GM19463 (cell line): ENCODE measurements at regions not wholly inside any gene's neighbourhood (a gene's known extent, or its start where the extent isn't known, plus 50 kb on each side); places are given as distances from the start of the nearest gene placed in this dataset.
A peak's percentile ranks its signal among the peaks of the same experiment; 100 is the strongest.

Source experiments
- ATAC-seq: cut with Tn5 transposase; IDR thresholded peaks from one replicate; pipeline ENCODE4 v1.9.1; 2021; ENCODE audit warnings: mild to moderate bottlenecking, moderate library complexity; ENCODE audit not compliant: unreplicated experiment

DNA sequence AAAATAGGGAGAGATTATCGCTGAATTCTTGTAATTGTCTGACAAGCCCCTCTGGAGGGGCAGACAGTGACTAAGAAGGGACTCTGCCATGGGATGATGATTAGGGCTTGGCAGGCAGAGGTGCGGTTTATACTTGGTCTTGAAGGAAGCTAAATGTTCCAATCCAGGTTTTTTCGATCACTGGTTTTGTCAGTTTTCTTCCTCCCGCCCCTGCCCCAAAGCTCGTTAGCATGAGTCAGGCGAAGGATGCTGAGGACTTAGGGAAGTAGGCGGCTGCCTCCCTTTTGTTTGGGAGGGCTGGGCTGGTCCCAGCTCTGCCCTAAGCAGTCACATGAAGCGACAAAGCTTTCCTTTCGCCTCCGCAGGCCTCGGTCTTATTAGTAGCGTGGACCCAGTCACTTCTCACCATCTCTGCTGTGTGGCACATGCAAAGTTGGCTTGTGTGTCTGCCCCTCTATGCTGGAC lies 314.2 kb downstream of the CDC5L start:
- no peak for ATAC-seq

DNA sequence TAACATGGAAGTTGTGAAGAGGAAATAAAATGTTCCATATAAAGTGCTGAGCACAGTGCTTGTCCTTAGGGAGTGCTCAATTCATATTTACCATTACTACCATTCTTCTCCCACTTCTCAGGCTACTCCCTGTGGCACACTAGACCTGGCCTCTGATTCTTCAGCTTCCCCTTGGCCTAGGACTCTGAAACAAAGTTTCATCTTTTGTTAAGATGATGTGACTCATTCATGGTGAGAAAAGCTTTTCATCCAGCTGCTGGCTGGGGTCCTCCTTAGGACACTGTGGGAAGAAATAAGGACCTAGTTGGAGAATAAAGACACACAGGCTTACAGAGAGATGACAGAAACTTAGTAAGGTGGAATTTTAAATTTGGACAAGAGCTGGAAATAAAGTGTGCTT lies 314.8 kb downstream of the CDC5L start:
- ATAC-seq, result no peak

DNA sequence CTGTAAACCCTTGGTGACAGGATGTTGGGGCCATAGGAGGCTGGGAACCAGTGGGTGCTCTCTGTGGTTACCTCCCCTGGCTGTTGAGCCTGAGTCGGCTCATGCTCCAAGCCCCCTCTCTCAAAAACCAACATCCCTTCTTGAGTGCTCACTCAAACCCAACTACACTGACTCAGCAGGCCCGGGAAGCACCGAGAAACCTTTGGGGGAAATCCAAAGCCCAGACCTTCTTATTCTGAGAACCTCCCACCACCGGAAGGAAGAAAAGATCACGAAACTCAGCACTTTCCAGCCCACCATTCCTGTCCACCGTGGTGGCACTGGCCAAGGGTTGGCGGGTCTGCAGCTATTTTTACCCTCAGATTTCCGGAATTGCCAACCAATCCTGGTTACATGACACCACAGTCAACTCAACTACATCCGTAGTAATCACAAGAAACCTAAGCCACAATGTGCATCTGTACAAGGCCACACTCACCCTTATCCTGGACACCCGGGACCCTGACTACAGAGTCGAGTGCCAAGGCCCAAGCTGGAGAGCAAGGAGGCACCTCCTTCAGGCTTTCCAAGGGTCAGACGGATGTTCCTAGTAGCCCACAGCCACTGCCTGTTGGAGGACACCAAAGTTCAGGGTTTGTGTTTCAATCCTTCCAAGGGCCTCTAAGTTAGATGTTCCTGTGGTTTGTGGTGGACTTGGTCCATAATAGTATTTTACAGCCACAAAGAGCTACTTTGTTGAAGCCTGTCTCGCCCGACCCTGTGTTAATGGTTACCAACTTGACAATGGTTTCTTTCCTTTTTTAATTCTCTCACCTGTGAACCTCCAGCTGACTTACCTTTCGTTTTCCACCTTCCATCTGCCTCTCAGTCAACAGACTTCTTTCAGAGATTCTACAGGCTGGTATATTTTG lies 317.0 kb downstream of the CDC5L start:
- ATAC-seq, result peak; percentile 68

DNA sequence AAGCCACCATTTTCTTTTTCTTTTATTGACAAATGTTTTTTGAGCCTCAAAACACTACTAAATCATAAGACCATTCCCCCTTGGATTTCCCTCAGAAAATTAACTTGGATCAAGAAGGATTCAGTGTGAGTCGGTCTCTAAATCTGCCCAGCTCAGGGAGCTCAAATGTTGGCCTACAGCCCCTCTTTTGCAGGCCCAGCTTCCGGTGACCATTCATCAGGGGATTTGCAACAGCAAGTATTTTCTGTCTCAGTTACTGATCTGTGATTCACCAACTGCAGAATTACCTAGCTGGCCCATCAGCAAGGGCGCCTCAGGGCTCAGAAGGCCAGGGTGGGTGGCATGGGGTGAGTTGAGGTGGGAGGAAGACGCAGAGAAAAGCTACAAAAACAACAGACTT lies 318.1 kb downstream of the CDC5L start:
- no peak for ATAC-seq

DNA sequence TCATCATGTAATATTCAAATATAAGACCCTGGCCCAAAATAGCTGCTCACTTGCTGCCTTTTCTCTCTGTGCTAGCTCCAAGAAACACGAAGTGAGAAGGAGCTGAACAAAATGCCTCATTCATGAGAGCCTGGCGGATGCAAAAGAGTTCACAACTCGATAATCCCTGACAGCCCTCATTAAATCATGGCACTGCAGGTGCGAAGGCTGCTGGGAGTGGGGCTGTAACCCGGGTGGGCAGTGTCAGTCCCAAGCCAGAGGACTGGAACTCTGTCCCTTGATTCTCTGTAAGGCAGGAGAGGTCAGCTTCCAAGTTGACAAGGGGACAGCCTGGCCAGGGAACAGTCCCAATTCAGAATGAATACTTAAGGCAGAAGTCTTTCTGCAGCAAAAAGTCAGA lies 318.5 kb downstream of the CDC5L start:
- no peak for ATAC-seq

DNA sequence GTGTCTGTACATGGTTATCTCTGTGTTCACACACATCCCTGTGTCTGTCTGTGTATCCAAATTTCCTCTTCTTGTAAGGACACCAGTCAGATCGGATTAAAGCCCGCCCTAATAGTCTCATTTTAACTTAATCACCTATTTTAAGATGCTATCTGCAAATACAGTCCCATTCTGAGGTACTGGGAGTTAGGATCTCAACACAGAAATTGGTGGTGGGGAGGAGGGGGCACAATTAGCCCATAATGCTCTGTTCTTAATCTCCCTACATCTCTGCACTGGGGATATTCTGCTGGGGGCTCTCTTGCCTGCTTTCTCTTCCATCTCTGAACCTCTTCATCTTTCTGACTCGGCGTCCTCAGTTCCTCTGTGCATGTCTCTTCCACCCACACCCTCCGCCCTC lies 320.7 kb downstream of the CDC5L start:
- ATAC-seq, result no peak

DNA sequence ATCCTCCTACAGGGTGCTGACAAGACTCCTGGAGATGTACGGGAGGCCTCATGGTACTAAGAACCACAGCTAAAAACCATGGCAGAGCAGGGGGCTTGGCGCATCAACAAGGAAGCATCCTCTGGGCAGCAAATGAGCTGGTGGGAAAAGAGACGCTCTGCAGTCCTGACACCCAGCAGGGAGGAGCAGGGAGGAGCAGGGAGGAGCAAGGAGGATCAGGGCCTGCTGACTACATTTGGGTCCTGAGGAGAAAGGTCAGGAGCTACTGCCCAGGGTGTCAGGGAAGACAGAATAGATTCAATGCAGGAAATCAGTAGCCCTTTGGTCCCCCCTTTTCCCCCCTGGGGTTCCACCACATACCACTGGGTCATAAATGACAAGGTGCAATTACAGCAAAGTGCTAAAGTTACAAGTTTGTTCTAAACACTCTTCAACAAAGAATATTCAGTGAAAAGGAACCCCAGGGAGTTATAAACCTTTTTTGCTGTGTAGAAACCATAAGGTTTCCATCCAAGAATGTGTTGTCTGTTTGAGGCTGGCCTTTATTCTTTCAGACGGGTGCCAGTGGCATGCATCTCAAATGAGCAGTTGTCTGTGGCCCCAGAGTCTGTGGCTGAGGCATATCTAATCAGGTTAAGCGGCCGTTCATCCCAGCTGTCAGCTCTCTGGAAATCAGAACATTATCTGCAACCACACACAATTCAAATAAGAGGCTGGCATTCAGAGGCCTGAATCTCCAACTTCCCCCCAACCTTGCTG lies 325.0 kb downstream of the CDC5L start:
- no peak for ATAC-seq

DNA sequence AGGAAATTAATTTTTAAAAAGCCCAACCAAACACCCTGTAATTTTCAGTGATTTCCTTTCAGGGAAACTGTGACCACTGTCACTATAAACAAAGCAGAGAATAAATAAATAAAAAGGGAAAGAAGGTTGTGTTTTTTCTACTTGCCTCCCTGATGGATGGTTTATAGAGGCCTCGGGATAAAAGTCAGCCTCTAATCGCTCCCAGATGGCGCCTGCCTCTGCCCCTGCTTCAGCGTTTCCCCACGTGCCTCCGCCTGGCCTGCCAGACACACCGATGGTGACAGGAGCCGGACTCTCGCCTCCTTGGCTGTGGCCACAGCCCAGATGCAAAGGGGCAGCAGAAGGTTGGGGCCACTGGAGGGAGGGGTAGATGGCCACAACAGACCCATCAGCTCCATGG lies 327.7 kb downstream of the CDC5L start:
- ATAC-seq, result no peak

DNA sequence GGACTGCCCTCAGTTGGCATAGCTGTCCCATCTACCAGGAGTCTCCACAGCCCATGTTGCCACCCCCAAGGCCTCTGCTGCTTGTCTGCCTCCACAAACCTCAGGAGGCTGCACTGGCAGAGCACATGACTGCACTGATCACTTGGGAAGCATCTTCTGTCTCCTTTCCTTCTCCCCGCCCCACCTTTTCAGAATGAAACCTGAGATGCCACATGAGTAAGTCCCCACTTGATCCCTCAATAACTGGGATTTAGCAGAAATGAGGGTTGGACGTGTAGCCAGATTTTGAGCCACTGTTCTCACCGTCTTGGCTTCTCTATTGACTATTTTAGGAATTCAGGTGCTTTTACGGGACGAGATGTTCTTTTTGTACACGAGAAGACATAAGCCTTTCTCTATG lies 328.4 kb downstream of the CDC5L start:
- no peak for ATAC-seq

DNA sequence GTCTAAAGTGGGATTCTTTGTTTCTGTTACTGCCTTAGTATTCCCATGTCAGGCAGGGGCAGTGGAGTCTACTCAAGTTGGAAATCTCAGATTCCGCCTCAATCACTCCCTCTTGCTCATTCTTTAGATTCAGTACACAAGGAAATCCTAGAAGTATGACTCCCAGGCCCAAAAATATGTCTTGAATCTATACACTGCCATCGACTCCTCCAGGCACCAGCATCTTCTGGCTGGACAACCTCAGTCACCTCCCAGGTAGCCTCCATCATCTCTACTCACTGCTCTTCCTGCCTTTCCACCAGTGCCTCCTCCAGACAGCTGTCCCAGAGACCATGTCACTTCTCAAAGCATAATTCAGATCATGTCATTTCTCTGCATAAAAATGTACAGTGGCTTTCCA lies 329.9 kb downstream of the CDC5L start:
- no peak for ATAC-seq

DNA sequence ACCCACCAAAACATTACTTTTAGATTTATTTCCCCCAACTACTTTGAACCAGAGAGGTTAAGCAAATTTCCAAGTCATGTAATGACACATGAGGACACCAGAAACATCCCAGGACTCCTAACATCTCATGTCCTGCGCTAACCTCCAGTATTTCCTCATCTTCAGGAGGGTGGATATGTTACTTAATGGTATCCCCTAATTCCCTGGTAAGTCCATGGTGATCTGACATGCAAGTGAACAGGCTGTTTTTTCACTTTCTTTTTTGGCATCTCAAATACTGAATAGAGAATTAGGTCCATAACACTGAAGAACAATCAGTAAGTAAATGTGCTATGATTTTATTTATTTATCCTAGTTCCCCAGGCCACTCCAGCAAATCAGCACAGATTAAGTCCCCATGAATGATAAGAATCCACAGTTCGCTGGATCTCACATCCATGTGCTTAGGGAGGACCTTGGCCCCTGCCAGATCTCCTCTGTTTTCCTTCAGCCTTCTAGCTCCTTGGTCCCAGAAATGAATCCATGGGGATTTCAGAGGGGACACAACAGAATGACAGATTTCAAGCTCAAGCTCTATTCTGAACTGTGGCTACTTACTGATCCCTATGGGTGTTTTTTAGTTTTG lies 334.6 kb downstream of the CDC5L start:
- ATAC-seq, result no peak

DNA sequence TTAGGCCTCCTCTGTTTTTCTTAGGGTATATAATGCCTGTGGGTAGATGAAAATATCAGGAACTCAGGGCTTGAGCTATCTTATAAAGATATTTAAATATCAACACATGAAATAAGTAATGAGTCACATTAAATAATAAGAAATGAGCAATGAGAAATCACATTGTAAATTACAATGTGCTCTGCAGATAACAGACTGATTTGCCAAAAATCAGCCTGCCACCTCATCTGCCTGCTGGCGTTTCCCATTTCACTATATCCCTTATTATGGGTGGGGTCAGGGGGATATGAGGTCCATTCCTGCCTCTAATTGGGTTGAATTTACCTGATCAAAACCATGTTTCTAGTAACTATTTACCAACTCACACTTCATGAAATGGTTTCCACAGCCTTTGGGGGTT lies 335.2 kb downstream of the CDC5L start:
- no peak for ATAC-seq

DNA sequence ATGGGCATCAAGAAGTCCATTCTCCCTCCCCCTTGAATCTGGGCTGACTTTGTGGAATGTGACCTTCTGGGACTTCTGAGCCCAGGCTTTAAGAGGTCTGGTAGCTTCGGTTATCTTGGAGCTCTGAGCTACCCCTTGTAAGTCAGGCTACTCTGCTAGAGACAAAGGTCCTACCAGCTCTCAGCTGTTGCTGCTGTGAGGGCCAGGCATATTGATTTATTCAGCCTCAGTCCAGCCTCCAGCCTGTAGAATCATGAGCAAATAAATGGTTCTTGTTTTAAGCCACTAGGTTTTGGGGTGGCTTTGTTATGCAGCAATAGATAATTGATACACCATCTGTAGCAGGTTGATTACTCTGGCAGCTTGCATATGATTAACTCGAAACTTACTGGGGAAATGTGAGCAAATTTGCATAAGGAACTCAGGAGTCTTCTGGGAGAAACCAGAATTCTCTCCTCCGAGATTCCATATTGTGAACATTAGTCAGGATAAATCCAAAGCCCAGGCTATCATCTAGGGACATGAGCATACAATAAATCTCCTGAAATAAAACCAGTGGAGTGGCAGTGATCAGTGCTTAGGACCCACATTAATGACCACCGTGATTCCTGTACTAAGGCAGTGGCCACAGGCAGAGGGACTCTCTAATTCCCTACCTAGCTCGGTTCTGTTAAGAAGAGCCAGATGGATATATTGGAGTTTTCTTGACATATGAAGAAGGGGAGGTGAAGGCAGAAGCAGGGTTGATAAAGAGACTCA lies 336.1 kb downstream of the CDC5L start:
- no peak for ATAC-seq

DNA sequence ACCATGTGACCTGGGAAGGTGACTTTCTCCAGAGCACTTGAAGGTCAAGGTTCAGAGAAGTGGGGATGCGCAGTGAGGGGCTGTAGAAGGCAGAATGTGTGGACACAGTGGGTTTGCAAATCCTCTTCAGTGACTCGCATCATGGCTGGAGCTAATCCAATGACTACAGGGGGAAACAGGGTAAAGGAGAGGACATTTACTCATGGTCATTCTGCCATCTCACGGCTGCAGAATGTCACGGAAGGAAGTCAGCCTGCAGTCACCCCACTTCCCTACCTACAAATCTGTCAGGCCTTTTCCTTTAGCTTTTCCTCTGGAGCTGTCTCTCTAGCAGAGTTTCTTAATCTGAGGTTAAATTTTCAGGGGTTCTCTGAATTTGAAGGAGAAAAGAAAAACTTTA lies 337.6 kb downstream of the CDC5L start:
- no peak for ATAC-seq

DNA sequence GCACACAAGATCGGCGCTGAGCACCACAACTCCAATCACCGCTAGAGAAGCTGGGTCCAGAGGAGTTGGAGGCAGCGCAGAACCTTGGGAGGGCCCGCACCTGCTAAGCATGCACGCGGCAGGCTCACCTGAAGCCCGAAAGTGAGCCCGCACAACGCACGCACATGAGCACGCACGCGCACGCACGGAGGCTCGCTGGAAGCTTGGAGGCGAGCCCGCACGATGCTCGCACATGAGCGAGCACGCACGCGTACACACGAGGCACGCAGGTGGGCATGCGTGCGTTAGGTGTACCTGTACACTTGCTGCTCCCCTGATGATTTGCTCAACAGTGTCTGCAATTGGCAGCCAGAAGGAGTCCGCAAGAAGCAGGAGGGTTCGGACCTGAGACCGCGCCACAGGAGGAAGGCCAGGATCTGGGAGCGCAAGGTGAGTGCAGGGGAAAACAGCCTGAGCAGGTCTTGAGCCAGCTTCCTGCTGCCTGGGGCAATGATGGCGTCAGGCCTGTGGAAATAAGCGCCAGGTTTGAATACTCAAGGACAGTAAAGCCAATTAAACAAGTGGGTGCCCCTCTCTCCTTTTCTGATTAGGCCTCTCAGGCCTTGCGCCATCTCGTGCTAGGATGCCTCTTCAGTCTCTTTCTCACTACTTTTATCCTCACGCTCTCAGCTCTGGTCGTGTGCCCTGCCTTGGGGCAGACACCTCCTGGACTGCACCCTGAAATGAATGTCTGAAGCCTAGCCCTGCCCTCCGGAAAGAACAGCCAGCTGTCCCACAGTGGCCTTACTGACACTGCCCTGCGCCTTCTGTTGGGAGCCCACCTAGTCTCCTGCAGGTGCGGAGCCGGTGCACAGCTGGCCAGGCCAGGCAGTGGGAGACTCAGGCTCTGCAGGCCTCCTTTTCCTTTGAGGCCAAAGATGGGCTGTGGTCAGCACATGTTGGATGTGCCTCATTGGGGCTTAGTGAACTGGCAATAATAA lies 340.4 kb downstream of the CDC5L start:
- no peak for ATAC-seq

DNA sequence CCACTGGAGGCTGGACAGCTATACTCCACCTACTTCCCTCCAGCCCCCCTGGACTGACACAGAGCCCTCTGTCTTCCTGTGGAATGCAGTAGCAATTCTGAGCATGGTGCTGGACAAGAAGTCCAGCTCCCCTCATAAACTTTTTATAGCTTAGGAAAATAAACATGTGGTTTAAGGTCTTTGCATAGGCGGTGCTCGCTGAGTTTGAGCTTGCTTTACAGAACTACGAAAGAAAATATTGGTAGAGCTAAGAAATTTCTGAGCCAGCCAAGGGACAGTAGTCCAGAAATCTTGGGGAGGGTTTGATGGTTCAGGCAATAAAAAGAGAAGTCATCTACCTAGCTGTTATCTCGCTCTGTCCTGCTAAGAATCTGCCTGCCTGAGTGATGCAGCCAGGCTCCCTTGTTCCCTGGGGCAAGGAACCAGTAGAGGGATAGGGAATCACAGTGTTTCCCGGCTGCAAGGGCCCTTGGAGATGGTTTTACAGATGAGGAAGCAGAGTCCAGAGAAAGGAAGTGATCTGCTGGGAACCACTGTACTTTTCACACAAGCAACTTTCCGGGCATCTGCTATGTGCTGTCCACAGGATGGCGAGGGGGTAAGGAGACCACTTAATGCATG lies 343.4 kb downstream of the CDC5L start:
- ATAC-seq, result no peak

DNA sequence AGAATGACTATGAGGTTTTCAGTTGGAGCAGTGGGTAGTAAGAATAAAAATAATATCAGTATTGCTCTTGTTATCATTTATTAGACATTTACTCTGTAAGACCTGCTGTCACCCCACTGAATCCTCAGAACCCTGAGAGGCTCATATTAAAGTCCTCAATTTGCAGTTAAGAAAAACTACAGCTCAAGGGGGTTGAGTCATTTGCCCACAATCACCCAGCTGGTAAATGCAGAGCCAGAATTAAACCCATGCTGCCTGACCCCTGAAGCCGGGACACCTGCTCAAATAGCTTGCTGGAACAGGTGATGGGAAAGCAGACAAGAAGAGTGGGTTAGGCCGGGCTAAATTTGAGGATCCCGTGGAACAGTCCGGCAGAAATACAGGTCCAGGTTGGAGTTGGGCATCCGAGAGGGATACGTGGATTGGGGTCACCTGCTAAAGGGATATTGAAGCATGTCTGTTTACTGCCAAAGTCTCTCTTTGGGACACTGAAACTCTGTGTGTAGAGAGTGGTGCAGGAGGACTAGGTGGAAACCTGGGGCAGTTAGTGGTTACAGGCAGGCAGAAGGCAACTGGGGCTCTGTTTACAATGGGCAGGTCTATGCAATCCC lies 344.1 kb downstream of the CDC5L start:
- no peak for ATAC-seq

DNA sequence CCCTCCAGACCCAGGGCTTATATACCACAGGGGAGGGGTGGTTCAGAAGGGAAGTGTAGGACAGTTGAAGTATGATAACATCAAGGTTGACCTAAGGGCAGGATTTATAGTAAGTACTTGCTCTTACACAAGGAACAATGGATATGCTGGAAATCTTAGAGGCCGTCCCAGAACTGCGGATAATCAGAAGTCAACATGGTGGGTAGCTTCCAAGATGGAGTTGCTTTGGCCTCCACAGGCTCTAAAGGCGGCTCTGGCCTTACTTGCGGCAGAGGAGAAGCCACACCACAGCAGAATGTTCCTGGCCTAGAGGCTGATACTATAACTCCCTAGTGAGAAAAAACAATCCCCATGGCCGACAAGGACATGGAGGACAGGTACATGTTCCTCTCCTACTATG lies 344.7 kb downstream of the CDC5L start:
- no peak for ATAC-seq

DNA sequence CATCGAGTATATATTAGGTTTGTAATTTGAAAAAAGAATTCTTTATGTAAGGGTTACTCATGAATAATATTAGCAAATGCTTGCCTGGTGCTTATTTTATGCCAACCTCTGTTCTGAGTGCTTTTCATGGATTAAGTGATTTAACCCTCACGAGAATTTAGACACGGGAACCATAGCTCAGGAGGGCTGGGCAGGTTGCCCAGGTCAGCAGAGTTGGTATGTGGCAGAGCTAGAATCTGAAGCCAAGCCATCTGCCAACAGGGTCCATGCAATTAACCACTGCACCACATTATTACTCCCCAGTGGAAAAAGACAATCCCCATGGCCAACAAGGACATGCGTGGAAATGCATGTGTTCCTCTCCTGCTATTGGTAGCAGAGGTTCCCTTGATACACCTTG lies 345.6 kb downstream of the CDC5L start:
- no peak for ATAC-seq
